ENCODE measurements at regions not wholly inside any gene's neighbourhood (a gene's known extent, or its start where the extent isn't known, plus 50 kb on each side); places are given as distances from the start of the nearest gene placed in this dataset.
"Not testable (repeated sequence)": the region's sequence is repeated elsewhere in the genome, so short reads cannot be mapped to it uniquely, and the experiment has no call there.

GRCh38 chr1:5684791-5685190 is 307.4 kb downstream of the NPHP4 start:
- DNase-seq: no peak

DNA sequence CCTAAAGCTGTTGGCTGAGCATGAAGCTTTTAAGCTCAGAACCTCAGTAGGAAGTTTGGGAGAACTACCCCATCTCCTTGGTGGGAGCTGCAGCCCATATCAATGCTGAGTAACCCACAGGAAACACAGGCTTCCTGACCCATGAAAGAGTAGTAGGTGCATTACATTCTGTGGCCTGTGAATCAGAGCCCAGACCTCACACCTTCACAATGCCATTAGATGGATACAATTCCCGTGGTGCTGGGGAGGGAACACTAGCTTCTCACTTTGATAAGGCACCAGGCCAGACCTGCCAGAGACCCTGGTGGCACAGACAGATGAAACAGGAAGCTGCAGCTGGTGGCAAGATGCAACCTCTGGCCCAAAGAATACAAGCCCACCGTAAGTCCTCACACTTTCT is 308.8 kb downstream of the NPHP4 start:
- DNase-seq: no peak

- DNase-seq: no peak
Observed at GRCh38 chr1:5682626-5683225, 309.5 kb downstream of the NPHP4 start.

GRCh38 chr1:5681654-5682053 is 310.6 kb downstream of the NPHP4 start:
- no peak for DNase-seq

DNA sequence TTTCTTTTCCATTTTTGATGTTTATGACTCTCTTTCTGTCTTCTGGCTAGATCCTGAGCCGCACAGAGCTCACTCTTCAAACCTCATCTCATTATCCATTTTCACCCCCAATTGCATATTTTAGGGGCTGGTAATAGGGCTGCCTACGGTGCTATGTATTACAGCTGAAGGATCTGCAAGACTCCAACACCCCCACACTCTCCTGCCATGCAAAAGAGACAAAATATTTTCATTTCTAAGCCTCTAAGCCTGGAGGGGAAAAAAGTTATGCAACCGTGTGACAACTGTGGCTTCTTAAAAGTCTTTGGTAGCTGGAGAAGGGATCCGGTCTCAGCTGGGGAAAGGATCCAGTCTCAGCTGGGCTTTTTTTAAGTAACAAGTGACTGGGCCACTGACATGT is 311.6 kb downstream of the NPHP4 start:
- DNase-seq: no peak

- DNase-seq: no peak
Observed at GRCh38 chr1:5678759-5679158, 313.5 kb downstream of the NPHP4 start.

DNA sequence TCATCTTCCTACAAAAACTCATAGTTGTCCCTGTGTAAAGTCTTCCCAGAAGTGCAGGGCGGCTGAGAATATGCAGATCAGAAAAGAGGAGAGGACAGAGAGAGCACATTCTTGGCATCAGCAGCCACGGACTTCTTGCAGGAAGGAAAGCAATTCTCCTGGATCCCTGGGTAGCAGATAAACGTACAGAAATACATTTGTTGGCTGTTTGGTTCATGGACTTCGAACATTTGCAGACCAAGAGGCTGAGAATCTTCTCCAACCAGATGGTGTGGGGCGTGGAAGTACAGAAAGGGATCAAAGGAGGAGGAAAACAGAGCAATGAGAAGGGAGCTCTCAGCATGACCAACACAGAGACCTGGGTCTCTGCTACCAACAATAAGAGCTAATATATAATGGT is 319.9 kb downstream of the NPHP4 start:
- not testable (repeated sequence) for DNase-seq

DNA sequence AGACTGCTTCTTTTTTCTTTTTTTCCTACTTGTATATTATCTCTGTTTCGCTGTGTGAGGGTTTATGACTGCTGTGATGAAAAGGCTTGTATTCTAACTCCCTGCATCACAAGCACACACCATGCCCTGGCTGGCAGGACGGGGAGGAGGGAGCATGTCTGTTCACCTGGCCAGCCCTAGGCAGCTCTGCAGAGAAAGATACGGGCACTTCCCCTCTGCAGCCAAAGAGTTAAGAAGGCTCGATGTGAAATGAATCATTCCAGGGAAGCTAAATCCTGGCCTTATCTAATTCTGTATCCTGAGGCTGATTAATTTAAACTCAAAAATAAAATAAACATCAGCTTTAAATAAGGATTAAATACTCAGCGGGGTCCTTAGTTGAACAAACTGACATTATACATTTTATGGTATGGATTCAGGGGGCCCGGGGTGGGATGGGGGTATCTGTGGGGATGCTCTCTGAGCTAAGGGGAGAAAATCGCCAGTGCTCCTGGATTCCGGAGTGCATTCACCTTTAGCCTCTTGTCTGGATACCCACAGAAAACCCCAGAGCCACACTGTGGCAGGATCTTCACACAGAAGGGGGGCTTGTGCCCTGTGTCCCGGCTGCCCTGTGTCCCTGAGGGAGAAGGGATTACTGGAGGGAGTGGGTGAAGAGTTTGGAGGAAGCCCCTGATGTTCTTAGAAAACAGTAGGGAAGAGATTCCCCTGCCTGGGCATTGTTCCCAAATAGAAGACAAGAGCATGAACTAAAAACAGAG is 321.5 kb downstream of the NPHP4 start:
- DNase-seq: no peak

DNA sequence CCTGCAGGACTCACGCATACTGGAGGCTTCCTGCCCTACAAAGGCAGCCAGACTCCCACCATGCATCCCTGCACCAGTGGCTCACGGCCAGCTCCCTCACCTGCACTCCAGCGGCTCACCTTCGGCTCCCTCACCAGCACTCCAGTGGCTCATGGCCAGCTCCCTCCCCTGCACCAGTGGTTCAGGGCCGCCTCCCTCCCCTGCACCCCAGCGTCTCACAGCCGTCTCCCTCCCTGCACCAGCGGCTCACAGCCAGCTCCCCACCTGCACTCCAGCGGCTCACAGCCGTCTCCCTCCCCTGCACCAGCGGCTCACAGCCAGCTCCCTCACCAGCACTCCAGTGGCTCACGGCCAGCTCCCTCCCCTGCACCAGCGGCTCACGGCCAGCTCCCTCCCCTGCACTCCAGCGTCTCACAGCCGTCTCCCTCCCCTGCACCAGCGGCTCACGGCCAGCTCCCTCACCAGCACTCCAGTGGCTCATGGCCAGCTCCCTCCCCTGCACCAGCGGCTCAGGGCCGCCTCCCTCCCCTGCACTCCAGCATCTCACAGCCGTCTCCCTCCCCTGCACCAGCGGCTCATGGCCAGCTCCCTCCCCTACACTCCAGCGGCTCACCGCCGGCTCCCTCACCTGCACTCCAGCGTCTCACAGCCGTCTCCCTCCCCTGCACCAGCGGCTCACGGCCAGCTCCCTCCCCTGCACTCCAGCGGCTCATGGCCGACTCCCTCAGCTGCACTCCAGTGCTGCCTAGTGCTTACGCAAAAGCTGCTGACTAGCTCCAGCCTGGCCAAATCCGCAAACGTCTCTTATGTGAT is 324.5 kb downstream of the NPHP4 start:
- no peak for DNase-seq

GRCh38 chr1:5664906-5665875 is 327.0 kb downstream of the NPHP4 start:
- DNase-seq: no peak

- no peak for DNase-seq
Observed at GRCh38 chr1:5664081-5664768, 328.0 kb downstream of the NPHP4 start.

DNA sequence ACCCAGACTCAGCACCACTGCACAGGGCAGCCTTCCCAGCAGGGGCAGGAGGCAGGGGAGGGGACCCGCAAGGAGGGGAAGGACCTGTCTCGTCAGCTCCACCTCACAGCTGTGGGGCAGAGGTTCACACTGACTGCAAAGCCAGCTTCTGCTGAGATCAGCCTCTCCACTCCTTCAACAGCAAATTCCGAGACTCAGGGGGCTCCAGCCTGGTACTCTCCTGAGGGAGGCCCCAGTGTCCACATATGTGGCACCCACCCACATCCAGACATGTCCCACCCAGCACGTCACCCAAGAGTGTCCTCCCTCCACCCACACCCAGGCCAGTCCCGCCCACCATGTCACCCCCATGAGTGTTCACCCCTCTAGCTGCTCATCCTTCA is 329.5 kb downstream of the NPHP4 start:
- DNase-seq: no peak

DNA sequence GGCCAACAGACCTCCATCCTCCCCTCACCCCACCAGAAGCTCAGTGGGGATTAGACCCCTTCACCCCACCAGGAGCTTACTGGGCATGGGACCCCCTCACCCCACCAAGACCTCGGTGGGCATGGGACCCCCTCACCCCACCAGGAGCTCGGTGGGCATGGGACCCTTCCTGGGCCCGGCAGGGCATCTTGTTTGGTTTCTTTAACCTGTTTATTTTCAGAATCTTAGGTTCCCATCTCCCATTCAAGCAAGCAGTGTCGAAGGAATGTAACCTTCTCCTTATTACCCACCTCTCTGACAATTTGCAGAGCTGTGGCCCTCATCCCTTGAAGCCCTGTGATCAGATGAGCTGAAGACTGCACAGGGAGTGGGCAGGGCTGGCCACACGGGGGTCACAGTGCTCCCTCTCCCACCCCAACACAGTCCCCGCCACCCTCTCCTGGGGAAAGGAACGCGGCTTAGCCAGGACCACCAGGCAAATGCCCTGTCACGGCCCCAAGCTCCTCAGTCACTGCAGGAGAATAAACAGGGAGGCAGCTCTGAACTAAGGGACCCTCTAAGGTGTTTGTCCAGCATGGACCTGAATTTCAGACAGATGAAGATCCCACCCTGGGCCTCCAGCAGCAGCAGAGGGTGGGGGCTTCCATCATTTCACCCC is 330.0 kb downstream of the NPHP4 start:
- DNase-seq: no peak

DNA sequence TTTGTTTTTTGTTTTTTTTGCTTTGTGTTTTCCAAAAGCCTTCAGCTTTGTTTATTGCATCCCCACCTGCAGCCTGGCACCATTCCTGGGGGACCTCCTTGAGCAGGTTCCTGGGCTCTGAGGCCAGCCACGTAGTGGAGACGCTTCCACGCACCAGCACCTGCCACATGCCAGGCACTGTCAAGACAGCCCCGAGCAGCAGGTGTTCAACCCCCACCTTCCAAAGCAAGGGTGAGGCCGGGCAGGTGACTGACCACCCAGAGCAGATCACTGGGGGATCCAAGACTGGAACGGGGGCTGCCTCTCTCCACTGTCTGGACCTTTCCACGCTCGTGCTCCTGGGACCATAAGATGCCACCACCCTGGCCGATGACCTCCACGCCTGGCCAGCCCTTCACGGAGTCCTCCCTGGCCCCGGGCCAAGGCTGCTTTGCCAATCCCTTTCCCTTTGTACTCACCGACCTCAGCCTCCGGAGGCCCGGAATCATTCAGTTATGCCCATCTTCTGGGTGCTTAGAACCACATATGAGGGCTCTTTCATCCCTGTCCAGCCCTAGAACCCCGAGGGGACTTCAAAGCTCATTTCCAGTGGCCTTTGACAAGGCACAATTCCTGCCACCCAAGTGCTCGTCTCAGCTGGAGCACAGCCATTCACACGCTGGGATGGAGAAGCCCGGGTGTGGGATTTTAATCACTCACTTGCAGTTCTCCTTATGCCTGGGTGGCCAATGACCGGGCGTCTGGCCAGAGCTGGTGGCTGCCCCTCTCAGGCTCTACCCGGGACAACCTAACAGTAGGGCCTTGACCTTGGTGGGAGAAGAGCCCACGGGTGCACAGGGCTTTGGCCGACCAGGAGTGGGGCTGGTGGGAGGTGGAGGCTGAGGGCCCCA is 330.8 kb downstream of the NPHP4 start:
- DNase-seq: no peak

- no peak for DNase-seq
Observed at GRCh38 chr1:5660141-5660935, 331.9 kb downstream of the NPHP4 start.

DNA sequence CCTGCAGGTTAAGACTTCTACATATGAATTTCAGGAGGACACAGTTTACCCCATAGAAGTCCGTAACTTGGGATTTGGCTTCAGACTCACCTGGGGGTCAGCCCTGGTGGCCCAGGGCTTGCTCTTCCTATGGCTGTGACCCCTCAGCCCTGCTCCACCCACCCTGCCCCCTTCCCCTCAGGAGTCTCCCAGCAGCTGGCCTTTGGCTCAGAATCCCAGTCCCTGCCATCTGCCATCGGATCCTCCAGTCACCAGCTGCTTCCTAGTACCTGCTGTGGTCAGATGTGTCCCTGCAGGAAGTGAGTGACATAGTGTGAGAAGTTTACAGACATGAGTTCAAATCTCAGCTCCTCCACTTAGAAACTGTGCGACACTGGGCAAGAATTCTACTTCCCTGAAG is 332.6 kb downstream of the NPHP4 start:
- no peak for DNase-seq

GRCh38 chr1:5658340-5659316 is 333.6 kb downstream of the NPHP4 start:
- no peak for DNase-seq
